ENCODE measurements at regions not wholly inside any gene's neighbourhood (a gene's known extent, or its start where the extent isn't known, plus 50 kb on each side); places are given as distances from the start of the nearest gene placed in this dataset.
"Not testable (repeated sequence)": the region's sequence is repeated elsewhere in the genome, so short reads cannot be mapped to it uniquely, and the experiment has no call there.

DNA sequence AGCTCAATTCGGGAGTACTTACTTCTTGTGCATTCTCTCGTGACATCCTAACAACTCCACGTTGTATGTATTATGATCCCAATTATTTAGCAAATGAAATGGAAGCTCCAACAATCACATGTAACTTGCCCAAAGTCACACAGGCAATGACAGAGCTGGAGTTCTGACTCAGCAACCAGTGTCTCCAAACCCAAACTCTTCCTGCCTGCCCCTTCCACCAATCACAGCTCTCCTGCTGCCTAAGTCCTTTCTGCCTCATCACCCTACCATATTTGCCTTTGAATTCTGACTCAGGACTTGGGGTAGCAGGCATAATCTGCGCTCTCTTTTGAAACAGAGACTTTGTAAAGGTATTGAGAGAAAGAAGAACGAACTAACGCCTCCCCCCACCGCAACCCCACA is 245.2 kb upstream of the MAF start:
- no peak for DNase-seq

GRCh38 chr16:79845033-79845733 is 244.6 kb upstream of the MAF start:
- DNase-seq, result no peak

GRCh38 chr16:79844603-79845002 is 244.1 kb upstream of the MAF start:
- DNase-seq, result no peak

DNA sequence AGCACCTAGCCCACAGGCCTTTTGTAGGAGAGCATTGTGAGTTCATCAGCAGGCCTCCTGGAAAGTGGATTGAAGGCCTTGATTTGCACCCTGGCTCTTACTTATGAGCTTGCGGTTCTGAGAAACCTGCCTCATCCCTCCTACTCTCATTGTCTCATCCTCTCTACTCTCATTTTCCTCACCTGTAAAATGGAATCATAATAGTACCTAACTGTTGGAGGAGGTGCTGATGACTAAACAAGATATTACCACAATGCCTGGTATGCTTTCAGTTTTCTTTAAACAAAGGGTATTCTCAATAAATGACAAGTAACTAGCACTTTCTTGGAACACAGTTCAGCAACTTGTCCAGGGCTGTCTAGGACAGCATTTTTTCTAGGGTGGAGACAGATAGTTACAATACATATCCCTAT is 243.1 kb upstream of the MAF start:
- no peak for DNase-seq

GRCh38 chr16:79843145-79843544 is 242.6 kb upstream of the MAF start:
- DNase-seq, result no peak

GRCh38 chr16:79842197-79842596 is 241.7 kb upstream of the MAF start:
- no peak for DNase-seq

DNA sequence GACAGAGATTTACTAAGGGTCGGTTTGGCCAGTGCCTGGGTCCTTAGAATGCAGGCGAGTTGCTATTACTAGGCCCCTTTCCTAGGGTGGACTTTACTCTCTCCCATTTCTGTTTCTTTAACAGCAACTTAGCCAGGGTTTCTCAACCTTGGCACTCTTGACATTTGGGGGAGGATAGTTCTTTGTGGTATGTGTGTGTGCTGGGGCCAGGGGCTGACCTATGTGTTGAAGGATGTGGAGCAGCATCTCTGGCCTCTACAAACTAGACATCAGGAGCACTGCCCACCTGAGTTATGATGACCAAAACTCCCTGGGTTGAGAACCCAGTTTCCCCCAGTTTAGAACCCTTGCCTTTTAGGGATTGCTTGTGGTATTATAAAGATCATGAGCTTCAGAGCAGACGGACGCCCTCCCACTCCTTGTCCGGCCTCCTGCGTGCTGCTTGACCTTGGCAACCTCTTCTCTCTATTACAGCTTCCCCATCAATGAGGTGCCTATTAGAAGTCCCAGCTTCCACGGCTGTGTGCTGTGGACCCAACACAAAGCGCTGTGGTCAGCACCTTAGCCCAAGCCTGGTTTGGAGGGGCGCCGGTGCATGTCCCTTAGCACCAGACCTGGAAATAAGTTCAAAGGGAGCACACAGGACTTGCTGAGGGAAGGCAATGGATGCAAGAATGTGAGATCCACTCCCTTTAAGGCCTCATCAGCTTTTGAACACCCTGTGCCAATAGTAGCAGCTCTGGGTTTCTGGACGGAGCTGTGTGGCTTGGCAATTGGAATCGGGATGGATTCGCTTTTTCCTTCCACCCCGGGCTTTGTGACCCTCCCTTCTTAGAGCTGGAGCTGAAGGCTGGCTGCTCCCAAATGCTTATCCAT is 239.2 kb upstream of the MAF start:
- no peak for DNase-seq

GRCh38 chr16:79838496-79839259 is 238.1 kb upstream of the MAF start:
- peak; percentile 61 for DNase-seq

- no peak for DNase-seq
Measured at GRCh38 chr16:79836144-79836543, 235.6 kb upstream of the MAF start.

- DNase-seq, result no peak
Measured at GRCh38 chr16:79835194-79835593, 234.7 kb upstream of the MAF start.

DNA sequence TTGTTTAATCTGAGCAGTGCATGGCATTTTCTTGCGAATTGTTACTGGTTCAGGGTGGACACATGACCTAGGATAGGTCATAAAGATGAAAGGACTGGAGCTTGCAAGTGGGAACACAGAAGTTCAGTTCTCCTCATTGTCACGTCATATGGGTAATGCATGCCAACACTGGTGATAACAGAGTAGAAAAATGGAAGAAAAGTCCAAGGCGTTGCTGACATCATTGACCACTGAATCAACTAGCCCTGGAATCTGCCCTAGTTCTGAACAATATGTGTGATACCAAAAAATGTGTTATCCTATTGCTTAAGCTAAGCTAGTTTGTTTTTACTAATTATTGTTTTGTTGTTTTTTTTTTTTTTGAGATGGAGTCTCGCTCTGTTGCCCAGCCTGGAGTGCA is 234.2 kb upstream of the MAF start:
- no peak for DNase-seq

DNA sequence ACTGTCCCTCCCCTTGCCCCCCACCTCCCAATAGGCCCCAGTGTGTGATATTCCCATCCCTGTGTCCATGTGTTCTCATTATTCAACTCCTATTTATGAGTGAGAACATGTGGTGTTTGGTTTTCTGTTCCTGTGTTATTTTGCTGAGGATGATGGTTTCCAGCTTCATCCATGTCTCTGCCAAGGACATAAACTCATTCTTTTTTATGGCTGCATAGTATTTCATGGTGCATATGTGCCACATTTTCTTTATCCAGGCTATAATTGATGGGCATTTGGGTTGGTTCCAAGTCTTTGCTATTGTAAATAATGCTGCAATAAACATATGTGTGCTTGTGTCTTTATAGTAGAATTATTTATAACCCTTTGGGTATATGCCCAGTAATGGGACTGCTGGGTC is 233.5 kb upstream of the MAF start:
- DNase-seq, result not testable (repeated sequence)

- no peak for DNase-seq
Measured at GRCh38 chr16:79833559-79833958, 233.0 kb upstream of the MAF start.

GRCh38 chr16:79826732-79827475 is 226.4 kb upstream of the MAF start:
- no peak for DNase-seq

DNA sequence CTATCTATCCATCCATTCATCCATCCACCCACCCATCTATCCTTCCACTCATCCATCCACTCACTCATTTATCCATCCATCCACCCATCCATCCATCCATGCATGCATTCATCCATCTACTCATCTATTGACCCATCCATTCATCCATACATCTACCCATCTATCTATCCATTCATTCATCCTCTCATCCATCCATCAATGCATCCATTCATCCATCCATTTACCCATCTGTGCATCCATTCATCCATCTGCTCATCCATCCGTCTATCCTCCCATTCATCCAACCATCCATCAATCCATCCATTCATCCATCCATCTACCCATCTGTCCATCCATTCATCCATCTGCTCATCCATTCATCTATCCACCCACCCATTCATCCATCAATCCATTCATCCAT is 224.5 kb upstream of the MAF start:
- DNase-seq, result no peak

GRCh38 chr16:79823639-79824038 is 223.1 kb upstream of the MAF start:
- DNase-seq, result no peak

- no peak for DNase-seq
Measured at GRCh38 chr16:79821911-79822310, 221.4 kb upstream of the MAF start.

GRCh38 chr16:79816081-79816497 is 215.6 kb upstream of the MAF start:
- no peak for DNase-seq

GRCh38 chr16:79815049-79815448 is 214.5 kb upstream of the MAF start:
- DNase-seq, result no peak

DNA sequence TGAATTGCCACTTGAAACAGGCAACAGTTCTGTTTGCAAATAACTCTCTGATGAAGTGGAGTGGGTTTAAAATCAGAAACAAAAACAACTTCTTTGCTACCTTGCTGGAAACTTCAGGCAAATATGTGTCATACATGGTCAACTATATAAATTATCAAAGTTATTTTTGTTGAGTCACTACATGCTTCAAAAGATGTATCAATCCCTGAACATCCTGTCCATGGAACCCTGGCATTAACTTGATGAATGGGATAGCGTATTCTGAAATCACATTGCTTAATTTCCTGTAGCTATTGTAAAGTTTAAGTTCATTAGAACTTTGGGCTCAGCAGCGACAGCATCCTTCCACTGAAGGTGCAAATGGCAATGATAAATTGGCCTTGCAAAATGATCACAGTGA is 213.6 kb upstream of the MAF start:
- no peak for DNase-seq

GRCh38 chr16:79811541-79811940 is 211.0 kb upstream of the MAF start:
- no peak for DNase-seq

- DNase-seq, result no peak
Measured at GRCh38 chr16:79810449-79811189, 210.1 kb upstream of the MAF start.
